ENCODE measurements at regions not wholly inside any gene's neighbourhood (a gene's known extent, or its start where the extent isn't known, plus 50 kb on each side); places are given as distances from the start of the nearest gene placed in this dataset.

GRCh38 chr6:102701019-102701418 is 1307.5 kb downstream of the GRIK2 start:
- no peak for DNase-seq

DNA sequence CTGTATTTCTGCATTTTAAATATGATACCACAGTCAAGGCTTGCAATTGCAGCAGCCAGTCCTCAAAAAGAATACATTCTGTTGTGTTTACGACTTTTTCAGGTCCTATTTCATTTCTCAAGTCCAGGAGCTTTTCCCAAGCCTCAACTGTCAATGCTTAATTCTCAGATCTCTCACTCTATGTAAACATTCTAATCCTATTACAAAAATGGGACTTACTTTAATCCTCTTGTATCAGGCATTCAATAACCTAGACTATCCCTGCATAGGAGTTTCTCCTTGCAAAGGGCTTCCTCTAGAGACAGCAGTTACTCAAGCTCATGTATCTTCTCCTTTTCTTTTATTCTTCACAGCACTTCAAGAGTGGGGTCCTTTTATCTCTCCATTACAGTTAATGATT is 1293.0 kb downstream of the GRIK2 start:
- no peak for DNase-seq

GRCh38 chr6:102680413-102680812 is 1286.9 kb downstream of the GRIK2 start:
- DNase-seq = no peak

- DNase-seq = no peak
Measured at GRCh38 chr6:102679865-102680264, 1286.4 kb downstream of the GRIK2 start.

GRCh38 chr6:102677225-102677624 is 1283.7 kb downstream of the GRIK2 start:
- no peak for DNase-seq

- DNase-seq = no peak
Measured at GRCh38 chr6:102670735-102671134, 1277.2 kb downstream of the GRIK2 start.

GRCh38 chr6:102662851-102663250 is 1269.3 kb downstream of the GRIK2 start:
- no peak for DNase-seq

GRCh38 chr6:102660303-102660702 is 1266.8 kb downstream of the GRIK2 start:
- no peak for DNase-seq

GRCh38 chr6:102655823-102656222 is 1262.3 kb downstream of the GRIK2 start:
- DNase-seq = no peak

GRCh38 chr6:102641426-102641825 is 1247.9 kb downstream of the GRIK2 start:
- DNase-seq = no peak

- DNase-seq = no peak
Measured at GRCh38 chr6:102631921-102632320, 1238.4 kb downstream of the GRIK2 start.

DNA sequence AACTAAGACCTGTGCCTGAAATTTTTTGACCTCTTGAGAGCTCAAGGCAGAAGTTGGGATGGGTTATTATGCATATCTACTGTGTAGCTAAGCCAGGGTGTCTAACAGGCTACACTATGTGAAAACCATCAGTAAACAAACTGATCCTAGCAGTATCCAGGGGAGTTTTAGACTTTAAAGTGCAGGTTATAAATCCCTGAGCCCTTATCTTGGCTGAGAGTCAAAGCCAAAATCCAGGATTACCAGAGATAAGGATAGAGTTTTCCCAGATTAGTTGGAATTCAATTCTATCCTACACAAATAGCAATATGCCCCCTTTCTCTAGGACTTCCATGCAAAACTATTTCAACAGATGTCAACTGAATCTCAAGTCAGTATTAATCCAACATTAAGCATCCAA is 1229.7 kb downstream of the GRIK2 start:
- DNase-seq = no peak

- DNase-seq = peak; percentile 3
Measured at GRCh38 chr6:102619585-102619984, 1226.1 kb downstream of the GRIK2 start.

DNA sequence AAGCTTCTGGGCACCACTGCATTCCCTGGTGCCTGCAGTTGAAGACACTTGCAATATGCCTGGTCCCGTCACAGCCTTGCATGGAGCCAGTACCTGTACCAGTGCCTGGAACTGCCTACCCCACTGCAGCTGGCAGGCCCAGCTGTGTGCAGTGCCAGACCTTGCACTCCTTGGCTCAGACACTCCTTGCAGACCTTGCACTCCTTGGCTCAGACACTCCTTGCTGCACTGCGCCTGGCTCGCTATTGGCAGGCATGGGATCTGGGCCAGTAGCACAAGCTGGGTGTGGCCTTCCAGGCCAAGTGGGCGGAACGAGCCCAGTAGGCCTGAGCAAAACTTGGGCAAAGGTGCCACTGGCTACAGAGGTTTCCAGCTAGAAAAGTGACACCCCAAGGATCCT is 1189.1 kb downstream of the GRIK2 start:
- no peak for DNase-seq

DNA sequence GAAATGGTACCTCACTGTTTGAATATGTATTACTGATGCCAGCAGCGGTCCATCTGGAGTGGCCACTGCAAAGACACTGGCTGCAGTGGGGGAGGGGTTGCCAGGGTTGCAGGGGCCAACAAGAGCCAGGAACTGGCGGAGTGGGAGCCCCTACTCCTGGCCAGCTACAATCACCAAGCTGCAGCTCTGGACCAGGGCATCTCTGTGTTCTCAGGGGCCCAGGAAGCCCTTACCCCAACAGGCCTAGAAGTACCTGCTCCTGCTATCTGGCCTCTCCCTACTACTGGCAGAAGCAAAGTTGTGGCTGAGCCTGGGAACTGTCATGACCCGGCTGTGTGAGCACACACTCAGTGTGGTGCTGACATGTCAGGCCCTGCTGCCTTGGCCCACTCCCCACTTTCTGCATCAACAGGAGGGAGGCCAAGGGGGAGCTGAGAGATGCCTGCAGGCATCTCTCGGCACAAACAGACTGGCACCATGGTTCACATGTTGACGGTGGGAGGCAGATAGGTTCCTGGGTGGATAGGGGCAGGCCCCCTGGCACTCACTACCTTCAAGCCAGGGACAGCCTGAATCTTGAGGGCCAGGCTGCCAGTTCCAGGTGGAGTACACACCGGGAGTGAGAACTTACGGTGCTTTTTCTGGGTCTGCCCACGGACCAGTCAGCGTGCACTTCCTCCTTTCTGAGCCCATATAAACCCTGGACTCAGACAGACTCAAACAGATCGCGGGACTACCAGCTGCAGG is 1188.0 kb downstream of the GRIK2 start:
- no peak for DNase-seq

DNA sequence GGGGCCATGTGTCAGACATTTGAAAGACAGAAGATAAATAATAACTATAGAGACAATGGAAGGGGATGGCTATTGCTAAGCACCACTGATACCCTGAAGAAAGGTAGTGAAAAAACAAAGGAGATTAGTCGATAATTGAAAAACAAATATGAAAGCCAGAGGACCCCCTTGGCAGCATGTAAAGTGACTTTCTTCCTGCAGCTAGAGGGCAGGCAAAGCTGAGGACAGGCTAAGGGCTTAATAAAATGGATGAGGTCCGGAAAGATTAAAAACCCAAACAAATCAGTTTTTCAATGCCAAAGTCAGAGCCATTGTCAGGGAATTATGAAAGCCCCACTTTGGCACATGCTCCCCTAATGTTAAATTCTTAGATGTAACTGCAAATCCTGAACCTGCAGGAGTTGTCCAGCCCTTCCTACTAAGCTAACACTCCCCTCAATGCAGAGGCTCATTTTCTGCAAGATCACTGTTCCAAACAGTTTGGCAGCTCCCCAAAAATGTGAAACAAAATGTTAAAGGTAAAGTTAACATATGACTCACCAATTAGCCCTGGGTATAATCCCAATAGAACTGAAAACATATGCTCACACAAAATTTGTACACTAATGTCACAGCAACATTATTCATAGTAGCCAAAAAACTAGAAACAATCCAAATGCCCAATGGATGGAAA is 1177.9 kb downstream of the GRIK2 start:
- DNase-seq = no peak

DNA sequence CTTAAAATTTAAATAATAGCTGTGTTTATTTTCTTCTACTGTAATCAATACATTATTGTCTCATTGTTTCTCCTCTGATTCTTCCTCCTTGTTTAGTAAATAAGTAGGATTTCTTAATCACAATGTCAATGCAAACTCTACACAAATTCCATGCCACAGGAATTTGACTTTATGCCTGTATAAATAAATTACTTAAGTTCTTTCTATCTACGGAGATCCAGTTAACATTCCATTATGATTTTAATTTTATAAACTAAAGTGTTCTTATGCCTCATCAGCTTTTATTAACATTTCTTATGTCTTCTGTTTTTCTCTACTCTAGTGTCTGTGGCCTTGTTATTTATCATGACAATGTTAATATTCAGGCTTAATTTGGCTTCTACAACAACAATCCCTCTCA is 1169.2 kb downstream of the GRIK2 start:
- DNase-seq = no peak

- DNase-seq = no peak
Measured at GRCh38 chr6:102553214-102553613, 1159.7 kb downstream of the GRIK2 start.

DNA sequence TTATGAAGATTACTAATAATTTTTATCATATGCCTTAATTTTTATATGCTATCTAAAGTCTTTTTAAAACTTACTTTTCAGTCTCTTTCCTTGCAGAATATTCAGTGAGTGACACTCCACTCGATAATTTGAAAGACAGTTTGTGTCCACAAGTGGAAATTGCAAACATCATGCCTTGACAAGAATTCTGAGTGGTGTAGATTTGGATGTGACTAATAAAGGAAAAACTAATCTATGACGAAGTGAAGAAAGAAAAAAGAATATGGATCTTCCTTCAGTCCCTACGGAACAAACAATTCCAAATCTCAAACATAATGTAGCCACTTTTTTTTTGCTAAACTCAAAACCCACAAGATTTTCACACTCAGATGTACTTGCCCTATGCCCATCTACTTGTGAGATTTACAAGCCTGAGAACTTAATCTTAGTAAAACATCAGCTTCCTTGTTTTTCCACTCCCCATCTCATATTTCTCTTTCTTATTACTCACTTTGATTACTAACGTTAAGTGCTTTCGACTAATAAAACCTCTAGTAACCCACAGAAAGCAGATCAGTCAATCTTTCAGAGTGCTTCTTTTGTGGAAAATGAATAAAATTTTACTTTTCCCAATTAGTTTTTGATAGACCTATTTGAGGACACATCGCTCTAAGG is 1155.8 kb downstream of the GRIK2 start:
- no peak for DNase-seq

DNA sequence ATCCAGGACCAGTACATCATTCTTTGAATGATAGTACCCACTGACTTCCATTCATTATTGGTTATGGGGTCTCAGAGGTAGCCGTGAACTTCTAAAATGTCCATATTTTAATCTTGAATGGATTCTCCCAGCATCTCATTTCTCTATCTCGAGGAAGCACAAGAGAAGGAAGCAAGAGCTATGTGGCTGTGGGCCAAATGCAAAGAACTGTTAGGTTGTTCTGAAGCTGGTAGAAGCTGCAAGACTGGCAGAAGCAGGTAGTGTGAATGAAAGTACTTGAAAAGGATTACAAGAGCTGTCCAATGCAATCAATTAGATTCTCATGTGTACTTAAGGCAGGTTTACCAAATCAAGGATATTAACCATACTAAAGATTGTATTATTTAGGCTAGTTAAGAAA is 1131.8 kb downstream of the GRIK2 start:
- DNase-seq = no peak

DNA sequence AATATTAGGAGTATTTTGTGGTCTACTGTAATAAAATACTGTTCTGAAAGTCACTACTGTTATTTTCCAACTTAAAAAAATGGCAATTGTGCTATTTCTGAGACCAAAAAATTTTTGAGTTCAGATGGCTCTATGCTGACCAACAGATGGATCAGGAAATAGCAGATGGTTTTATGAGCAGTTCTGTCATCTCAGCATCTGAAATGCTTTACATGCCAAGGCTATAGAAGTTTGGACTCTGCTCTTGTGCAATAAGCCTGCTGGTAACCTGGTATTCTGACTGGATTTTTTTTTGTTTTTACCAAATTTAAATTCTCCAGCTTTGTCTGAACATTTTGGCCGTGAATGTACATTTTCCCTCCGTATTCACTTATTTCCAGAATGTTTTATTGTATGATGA is 1127.5 kb downstream of the GRIK2 start:
- no peak for DNase-seq

GRCh38 chr6:102517506-102517905 is 1124.0 kb downstream of the GRIK2 start:
- no peak for DNase-seq

GRCh38 chr6:102501615-102502014 is 1108.1 kb downstream of the GRIK2 start:
- no peak for DNase-seq

DNA sequence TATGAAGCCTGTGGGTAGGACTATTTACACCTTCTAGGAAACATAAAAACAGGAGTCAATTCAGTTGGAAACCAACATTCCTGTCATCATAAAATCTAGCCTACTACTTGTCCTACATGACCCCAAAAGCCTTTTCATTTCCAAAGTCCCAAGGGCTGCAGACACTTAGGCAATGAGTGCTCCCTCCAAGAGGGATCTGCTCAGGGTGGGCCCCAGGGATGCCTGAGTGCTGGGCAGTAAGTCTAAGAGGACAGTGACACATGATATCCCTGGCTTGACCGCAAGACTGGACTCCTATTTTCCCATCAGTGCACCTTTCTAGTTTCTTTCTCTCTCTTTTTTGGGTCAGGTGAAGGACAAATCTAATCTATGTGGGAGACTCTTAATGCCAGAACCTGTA is 1101.3 kb downstream of the GRIK2 start:
- no peak for DNase-seq
